Heart right ventricle (tissue), 16 donors: ENCODE measurements at regions not wholly inside any gene's neighbourhood (a gene's known extent, or its start where the extent isn't known, plus 50 kb on each side); places are given as distances from the start of the nearest gene placed in this dataset.

ENCODE experiments used
- ATAC-seq, 8 donors: fragments of 200-7000 bp; cut with Tn5 transposase; one replicate each; pipeline ENCODE4 v1.9.1; 2020; ENCODE audit warnings: mild to moderate bottlenecking in 8 of 8, moderate library complexity in 8 of 8, moderate number of reproducible peaks in 1 of 8
- DNase-seq, 2 donors: peaks; one replicate each; pipeline ENCODE4 v3.0.0-alpha.2; 2020
- H3K27ac ChIP-seq, 10 donors: fragments of 200-600 bp; sonication (generic) in 2 of 10; one replicate each; pipeline versions ENCODE4 v1.5.0 to v1.8.0; 2020 to 2022; ENCODE audit warnings: mild to moderate bottlenecking in 3 of 10
- H3K27me3 ChIP-seq, 7 donors: fragments of 200-600 bp; one replicate each; pipeline ENCODE4 v1.8.0; 2021 to 2022; ENCODE audit warnings: mild to moderate bottlenecking in 2 of 7
- H3K36me3 ChIP-seq, 9 donors: fragments of 200-600 bp; sonication (generic) in 1 of 9; one replicate each; pipeline versions ENCODE4 v1.5.0 to v1.8.0; 2020 to 2022; ENCODE audit warnings: mild to moderate bottlenecking in 2 of 9
- H3K4me1 ChIP-seq, 9 donors: fragments of 200-600 bp; sonication (generic) in 1 of 9; one replicate each; pipeline versions ENCODE4 v1.5.0 to v1.8.0; 2020 to 2022; ENCODE audit warnings: mild to moderate bottlenecking in 4 of 9
- H3K4me3 ChIP-seq, 10 donors: fragments of 200-600 bp; sonication (generic) in 2 of 10; one replicate each; pipeline versions ENCODE4 v1.5.0 to v1.8.0; 2020 to 2022; ENCODE audit warnings: mild to moderate bottlenecking in 7 of 10, moderate library complexity in 2 of 10
- H3K9me3 ChIP-seq, 11 donors: fragments of 200-600 bp in 10 of 11; sonication (generic) in 2 of 11; one replicate each; pipeline versions ENCODE4 v1.5.0 to v1.8.0; 2013 to 2022; ENCODE audit warnings: mild to moderate bottlenecking in 2 of 11, control low read depth in 1 of 11, moderate library complexity in 1 of 11
- CTCF ChIP-seq, 9 donors: fragments of 200-600 bp; sonication (generic) in 2 of 9; IDR thresholded peaks; one replicate each; pipeline versions ENCODE4 v1.5.0 to v1.8.0; 2021 to 2022; ENCODE audit warnings: antibody characterized with exemption in 9 of 9, mild to moderate bottlenecking in 5 of 9, moderate library complexity in 1 of 9
- WGBS, 2 donors: extraction: QIAGEN DNeasy Blood & Tissue Kit; methylation state at CpG; one replicate each; pipeline ENCODE4 v1.1.7; 2013; ENCODE audit warnings: inconsistent platforms in 1 of 2; 5-methylcytosine and 5-hydroxymethylcytosine counted together
- intact Hi-C, 10 donors: fragments of 100-400 bp; cut with DNase I; formaldehyde crosslinking; loops; one replicate each; pipeline versions ENCODE4 v1.11.1 to v1.14.2; 2022
- donor health status: Arrhythmogenic right ventricular cardiomyopathy.
- donor health status: ischemic (EF 13 %, LVEDD 7.1; RV severe dilation, severe dysfunction).
- donor health status: healthy with polysubstance abuse.
- donor health status: DM: no; HTN: yes; CAD: no.
- donor health status: DM: no; HTN: no; CAD: no.
- donor health status: ischemic (EF 25% LVEDD 6.9; RV normal size, moderate dysfunction).
- donor health status: ischemic (EF 25% LVEDD 5.7; RV mildly dilated, moderate dysfunction).
- donor health status: healthy.
- donor health status: DM: yes; HTN: yes; CAD: no.
- donor health status: Ischemic cardiomyopathy.
- donor health status: ischemic (EF 35%, LVEDD 5.7; RV mildly dilated, moderate dysfunction).
- donor health status: nonischemic (EF 11% LVEDD 7.7; RV severe dilation, severe dysfunction).
- donor health status: DM: yes; HTN: yes; CAD: no.
- donor health status: PGD.
- donor health status: ischemic (EF 29% LVEDD 5.4; RV normal size, mild dysfunction).
- donor health status: nonischemic (EF 23%, LVEDD 6.1; RV moderate dilation, normal function).

DNA sequence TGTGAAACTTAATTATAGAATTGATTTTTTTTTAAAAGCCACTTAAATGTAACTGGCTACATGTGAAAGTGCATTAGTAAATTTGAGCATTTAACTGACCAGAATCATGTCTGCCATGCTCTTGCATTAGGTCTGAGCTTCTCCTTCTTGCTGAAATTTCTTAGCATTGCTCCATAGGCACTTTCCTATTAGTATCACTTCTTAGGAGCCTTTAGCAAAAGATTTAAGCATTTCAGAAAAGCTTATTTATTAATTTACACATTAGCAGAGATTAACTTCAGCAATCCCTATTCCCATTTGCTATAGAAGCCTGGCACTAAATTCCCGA lies 211.0 kb downstream of the SNX18 start:
- 96 to 98% methylated on average over 1 of the region's 1 CpG for WGBS, 2 donors

DNA sequence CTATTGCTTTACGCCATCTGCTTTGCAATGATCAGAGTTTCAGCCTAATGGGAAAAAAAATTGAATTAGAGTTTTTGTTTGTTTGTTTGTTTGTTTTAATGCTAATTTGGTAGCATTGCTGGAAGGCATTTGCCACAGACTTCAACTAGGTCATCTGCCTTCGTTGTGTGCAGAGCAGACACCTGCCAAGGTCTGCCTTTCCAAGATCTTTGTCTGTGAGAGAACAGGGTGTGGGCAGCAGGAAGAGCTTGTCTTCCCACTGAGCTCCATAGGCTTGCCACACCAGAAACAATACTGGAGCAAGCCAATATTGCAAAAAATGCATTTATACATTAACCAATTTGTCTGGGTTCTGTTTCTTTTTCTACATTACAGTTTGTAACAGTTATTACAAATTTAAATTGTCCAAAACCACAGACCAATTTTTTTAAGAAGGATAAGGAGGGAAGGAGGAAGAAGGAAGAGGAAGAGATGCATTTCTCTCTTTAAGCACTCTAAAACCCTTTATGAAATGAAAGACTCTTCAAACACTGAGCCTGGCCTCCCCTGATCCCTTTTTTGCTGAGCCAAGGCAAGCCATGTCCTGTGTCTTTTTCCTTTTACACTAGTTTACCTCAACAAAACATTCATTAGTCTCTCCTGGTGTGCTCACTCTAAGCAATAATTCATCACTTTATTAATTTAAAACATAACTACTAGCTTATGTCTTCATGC lies 210.5 kb downstream of the SNX18 start:
- Histone ChIP-seq H3K27ac (peak overlapping the region in 1 of 10 donors; percentile 5), H3K4me1 (peaks cover 0 to 16% (median 0%) of the 10 kb centered on the region in 9 donors), H3K27me3 (no peaks in the 10 kb centered on the region), H3K9me3 (no peaks in the 10 kb centered on the region), H3K4me3 (no peak overlapping the region), H3K36me3 (no peaks in the 10 kb centered on the region)
- WGBS, 2 donors = 55 to 59% methylated on average over 2 of the region's 2 CpGs
- no peak for TF ChIP-seq CTCF (IDR thresholded peaks at IDR 0.05)
- intact Hi-C loops = loop anchor here in 2 of 10 donors (10.0 kb wide), 1 partner anchor 107 kb away; no protein-coding TSS in a partner anchor
- DNase-seq (no peak), ATAC-seq (no peak)

More for the DNA sequence above, 211.0 kb downstream of the SNX18 start:
- Histone ChIP-seq H3K27me3 (no peaks in the 10 kb centered on the region), H3K27ac (peak overlapping the region in 1 of 10 donors; percentile 5), H3K9me3 (no peaks in the 10 kb centered on the region), H3K4me1 (peaks cover 0 to 16% (median 0%) of the 10 kb centered on the region in 9 donors), H3K4me3 (no peak overlapping the region), H3K36me3 (no peaks in the 10 kb centered on the region)
- ATAC-seq (no peak), DNase-seq (no peak)
- intact Hi-C loops = loop anchor here in 2 of 10 donors (10.0 kb wide), 1 partner anchor 106 kb away; no protein-coding TSS in a partner anchor
- no peak for TF ChIP-seq CTCF (IDR thresholded peaks at IDR 0.05)

GRCh38 chr5:54725391-54726280 lies 208.1 kb downstream of the SNX18 start:
- 48 to 99% methylated on average over 2 of the region's 2 CpGs for WGBS, 2 donors
- TF ChIP-seq CTCF (IDR thresholded peaks at IDR 0.05) = no peak

GRCh38 chr5:54722846-54723433 lies 205.4 kb downstream of the SNX18 start:
- Histone ChIP-seq H3K36me3 (no peaks in the 10 kb centered on the region), H3K27ac (no peak overlapping the region), H3K9me3 (no peaks in the 10 kb centered on the region), H3K4me1 (peaks cover 5 to 40% (median 24%) of the 10 kb centered on the region in 9 donors), H3K27me3 (no peaks in the 10 kb centered on the region), H3K4me3 (no peak overlapping the region)
- DNase-seq = no peak
- WGBS, 2 donors = 86 to 92% methylated on average over 6 of the region's 6 CpGs
- TF ChIP-seq CTCF (IDR thresholded peaks at IDR 0.05) = no peak
- intact Hi-C loops = loop anchor here in 2 of 10 donors (5.0 to 10.0 kb wide), 2 partner anchors 66 to 112 kb away; no protein-coding TSS in a partner anchor
- ATAC-seq = no peak

More at GRCh38 chr5:54725391-54726280, 208.1 kb downstream of the SNX18 start:
- no peak for ATAC-seq
- no peak for DNase-seq
- no peaks in the 10 kb centered on the region for H3K36me3 ChIP-seq
- no peak overlapping the region for H3K27ac ChIP-seq
- H3K27me3 ChIP-seq = no peaks in the 10 kb centered on the region
- intact Hi-C loops = loop anchor here in 2 of 10 donors (10.0 kb wide), 1 partner anchor 109 kb away; no protein-coding TSS in a partner anchor
- H3K9me3 ChIP-seq = no peaks in the 10 kb centered on the region
- H3K4me3 ChIP-seq = no peak overlapping the region
- H3K4me1 ChIP-seq = peaks cover 0 to 30% (median 5%) of the 10 kb centered on the region in 9 donors
